ENCODE measurements at regions not wholly inside any gene's neighbourhood (a gene's known extent, or its start where the extent isn't known, plus 50 kb on each side); places are given as distances from the start of the nearest gene placed in this dataset.

DNA sequence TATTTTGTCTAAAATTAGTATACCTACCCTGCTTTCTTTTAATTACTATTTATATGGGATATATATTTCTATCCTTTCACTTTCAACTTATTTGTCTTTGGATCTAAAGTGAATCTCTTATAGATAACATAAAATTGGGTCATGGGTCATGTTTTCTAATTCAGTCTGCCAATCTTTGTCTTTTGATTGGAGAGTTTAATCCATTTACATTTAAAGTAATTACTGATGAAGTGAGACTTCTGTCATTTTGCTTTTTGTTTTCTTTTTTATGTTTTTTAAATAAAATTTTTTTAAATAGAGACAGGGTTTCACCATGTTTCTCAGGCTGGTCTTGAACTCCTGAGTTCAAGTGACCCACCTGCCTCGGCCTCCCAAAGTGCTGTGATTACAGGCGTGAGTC lies 50.5 kb upstream of the PRDM1 start:
- DNase-seq = no peak

DNA sequence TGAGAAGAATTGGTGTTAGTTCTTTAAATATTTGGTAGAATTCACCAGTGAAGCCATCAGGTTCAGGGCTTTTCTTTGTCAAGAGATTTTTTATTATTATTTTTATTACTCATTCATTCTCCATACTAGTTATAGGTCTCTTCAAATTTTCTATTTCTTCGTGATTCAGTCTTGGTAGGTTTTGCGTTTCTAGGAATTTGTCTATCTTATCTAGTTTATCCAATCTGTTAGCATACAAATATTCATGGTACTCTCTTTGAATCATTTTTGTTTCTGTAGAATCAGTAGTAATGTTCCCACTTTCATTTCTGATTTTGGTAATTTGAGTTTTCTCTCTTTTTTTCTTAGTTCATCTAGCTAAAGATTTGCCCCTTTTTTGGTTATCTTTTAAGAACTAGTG lies 52.3 kb upstream of the PRDM1 start:
- DNase-seq = no peak

DNA sequence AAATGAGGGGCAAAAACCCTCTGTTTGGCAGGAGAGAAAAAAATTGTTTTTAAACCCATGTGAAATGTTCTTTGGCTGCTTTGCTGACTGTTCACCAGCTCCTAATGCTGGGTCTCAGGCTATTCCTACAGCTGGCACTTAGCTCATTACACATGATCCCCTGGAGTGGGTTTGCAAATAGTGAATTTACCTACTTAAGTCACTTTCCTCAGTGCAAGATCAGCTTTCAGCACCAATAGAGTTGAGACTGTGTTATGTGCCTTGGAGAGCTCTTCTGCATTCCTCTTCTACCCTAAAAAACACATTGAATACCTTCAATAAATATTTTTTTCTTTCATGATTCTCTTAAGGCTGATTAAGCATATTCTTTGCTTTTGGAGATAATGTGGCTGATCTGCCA lies 58.4 kb upstream of the PRDM1 start:
- no peak for DNase-seq

DNA sequence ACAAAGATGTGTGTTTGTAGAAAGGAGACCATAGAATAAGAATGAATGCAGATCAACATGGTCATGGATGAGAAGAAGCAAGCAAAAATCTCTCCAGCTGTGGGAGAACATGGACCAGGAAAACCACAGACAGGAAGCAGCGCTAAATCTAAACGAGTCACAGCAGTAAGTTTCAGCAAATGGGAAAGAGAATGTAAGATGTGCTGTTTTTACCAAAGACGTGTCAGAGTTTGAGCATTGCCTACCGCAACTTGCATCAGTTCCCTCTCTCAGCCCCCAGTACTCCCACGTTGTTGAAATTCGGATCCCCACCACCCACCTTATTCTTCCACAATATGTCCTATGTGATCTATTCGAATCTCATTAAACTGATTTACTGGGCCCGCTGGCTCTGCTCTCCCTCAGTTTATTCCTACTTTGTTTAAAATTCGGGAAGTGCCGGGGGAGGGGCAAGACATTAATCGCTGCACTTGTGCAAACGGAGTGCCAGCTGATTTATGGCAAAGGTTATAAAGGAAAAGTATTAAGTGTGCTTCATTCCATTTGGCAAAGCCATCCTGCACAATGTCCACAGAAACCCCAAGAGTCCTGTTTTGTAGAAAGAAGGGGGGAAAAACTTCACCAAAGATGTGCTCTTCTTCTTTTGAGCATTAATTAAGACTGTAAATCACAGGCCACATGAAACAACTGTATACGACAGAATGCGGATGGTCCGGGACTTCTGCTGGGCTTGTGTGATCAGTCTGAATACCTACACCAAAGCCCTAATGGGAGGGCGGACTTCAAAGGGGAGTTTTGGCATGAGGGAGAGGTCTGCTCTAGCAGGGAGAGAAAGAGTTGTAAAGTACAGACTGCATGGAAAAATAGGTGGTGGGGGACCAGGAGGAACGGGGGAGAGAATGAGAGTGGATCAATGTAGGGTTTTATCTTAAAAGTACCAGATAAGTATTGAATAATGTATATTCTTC lies 59.1 kb upstream of the PRDM1 start:
- no peak for DNase-seq

DNA sequence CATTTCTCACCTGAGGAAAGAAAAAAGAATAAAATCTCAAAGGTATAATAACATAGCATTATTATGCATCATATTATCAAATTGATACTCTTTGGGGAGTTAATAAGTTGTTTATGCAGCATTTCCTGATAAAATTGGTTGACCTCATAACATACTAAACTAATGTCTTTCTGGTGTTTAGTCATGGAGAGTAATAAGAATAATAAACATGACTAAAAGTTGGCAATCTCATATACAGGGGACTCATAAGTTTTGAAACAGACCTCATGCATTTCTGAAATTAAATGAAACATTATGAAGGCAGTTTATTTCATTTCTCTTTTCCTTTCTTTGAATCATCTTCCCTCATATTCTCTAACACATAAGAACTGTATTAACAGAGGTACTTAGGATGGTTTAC lies 60.5 kb upstream of the PRDM1 start:
- no peak for DNase-seq

DNA sequence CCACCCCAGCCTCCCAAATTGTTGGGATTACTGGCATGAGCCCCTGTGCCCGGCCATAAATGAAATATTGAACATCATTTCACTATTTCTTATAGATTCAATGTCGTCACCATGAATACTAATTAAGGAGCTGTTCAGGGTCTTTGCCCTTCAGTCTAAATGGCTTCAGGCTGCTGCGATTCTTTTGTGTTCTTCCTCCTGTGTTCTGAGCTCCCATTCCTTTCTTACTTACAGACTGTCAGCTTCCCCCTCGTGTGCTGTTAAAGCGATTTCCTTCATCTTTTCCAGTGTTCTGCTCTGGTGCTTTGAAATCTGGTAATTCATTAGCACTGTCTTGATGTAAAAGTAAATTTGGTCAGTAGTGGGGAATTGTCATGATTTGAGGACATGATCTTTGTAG lies 63.3 kb upstream of the PRDM1 start:
- DNase-seq = no peak

DNA sequence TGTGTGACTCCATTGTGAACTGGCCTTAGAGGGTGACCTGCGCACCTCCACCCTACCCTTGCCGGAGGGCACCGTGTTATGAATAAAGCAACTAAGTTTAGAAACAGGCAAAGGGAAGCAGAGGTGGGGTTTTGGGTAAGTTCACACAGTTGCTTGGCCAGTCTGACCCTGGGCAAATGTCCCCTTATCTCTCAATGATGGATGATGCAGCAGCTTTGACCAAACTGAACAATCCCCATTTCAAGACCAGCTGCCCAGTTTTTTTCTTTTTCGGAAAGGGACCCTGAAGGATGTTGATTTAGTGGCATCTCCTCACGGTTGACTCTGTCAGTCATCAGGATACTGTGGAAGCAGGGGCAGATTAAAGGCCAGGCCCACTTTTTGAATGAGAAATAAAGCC lies 68.7 kb upstream of the PRDM1 start:
- DNase-seq = no peak

DNA sequence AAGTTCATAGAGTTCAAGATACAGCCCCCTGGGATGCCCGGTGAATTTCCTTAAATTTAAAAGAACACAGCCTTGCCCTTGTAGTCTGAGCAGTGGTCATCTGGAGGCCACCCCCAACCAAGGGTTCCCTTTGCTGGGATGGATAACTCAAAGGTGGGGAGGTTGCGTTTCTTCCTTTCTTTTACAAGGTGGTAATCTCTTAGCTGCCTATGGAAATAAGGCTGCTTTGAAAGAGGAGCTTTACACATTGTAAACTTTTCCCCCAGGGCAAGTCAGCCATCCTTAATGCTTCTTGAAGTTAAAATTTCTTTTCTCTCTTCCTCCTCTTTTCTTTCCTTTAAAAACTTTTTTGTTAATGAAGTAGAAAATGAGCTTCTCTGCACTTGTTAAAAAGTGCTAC lies 71.2 kb upstream of the PRDM1 start:
- no peak for DNase-seq

DNA sequence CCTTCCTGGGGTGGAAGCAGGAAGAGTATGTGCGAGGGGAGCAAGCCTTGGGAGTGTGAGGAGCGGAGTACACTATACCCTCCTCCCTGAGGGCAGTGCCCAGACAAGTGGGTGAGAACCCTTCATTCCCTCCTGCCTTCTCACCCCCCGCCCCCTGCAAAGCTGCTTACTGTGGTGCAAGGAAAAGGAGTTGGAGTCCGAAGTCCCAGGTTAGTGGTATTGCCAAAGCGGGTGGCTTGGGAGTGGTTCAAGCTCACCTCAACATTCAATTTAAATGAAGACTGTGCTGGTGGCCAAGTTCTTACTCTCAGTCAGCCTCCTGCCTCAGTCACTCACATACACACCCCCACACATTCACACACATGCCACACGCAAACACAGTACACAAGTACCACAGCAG lies 74.7 kb upstream of the PRDM1 start:
- DNase-seq = no peak

DNA sequence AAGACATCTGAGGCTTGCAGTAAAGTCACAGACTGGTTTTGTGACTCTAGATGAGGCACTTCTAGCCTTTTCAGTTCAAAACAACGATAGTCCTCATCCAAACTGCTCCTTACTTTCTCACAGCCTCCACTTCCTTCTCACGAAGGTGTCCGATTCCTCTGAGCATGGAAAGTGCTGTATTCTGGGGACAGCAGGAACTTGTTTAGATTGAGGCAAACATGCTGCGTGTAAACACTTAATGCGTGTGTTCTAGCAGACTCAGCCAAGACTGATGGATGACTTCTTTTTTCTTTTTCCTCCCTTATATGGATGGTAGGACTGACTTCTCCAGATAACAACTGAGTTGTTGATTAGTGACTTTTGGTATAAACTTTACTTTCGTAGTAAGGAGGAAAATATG lies 80.2 kb upstream of the PRDM1 start:
- no peak for DNase-seq

DNA sequence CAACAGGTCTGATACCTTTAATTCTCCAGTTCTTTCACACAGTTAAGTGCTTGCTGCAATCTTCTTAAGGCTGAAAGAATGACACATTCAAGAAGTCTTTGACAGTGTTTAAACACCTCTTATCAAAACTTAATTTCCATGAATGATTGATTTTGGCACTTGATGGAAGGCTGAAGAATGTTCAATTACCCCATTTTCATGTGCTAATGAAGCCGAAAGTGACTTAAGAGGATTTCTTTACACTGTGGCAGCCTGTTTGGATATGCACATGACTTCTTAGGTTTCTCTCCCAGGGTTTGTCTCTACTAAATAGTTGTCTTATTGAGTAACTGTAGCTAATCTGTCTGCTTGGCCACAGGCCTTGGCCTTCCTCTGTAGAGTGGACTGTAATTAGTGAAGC lies 81.1 kb upstream of the PRDM1 start:
- DNase-seq = no peak

DNA sequence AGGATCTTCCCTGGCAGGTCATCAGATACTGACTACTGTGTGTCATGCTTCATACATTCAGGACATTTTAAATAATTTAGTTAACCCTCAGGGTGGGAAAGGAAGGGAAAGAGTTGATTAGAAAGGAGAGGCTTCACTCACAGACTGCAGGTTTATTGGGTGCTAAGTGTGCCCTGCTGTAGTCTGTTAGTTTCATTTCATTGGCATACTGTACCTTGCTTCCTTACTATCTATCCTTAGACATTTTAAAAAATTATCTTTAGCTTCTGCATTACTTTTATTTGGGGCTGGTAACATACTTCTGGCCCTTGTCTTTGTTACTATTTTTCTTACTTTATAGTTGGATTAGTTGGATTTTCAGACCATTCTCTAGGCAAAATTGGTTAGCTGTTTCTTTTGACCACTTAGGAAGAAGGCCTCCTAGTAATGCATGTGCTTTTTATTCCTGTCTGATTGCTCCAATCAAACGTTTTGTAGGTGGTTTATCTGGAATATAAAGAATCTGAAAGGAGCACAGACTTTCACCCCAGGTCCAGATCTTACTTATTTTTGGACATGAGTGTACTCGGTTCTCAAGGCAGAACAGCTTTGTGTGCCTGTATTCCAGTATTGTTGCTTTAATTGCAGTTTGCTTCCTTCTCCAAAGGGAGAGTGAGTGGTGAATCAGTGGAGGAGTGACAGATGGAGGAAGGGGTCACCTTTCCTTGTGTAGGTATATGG lies 82.7 kb upstream of the PRDM1 start:
- no peak for DNase-seq

DNA sequence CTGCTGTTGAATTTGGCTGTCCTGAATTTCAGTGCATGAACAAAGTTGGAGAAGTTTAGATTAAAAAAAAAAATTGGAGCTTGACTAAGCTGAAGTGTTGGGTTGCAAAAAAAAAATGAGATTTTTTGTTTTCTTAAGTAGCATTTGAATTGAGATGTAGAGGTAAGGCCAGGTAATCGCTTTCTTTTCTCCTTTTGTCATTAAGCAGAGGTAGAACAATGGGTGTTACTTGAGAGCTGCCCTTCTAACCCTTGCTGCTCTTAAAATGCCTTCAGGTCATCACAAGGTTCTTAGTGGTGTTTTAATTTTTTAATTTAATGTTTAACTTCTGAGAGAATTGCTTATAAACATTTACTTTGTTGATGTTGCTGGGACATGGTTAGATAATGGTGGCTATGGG lies 84.1 kb upstream of the PRDM1 start:
- no peak for DNase-seq

DNA sequence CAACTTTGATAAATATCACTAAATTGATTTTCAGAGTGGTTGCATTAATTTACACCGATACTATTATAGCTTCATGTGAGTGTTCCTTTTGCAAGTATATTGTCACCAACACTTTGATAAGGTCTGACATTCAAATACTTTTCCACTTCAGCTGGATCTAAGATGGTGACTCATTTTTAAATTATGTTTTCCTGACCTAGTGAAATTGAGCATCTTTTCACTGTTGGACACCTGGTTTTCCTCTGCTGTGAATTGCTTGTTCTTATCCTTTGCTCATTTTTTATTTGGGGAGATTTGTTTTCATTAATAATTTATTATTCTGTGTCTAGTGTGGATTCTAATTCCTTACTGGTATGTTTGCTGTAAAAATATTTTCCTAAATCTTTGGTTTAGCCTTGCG lies 85.2 kb upstream of the PRDM1 start:
- DNase-seq = no peak

DNA sequence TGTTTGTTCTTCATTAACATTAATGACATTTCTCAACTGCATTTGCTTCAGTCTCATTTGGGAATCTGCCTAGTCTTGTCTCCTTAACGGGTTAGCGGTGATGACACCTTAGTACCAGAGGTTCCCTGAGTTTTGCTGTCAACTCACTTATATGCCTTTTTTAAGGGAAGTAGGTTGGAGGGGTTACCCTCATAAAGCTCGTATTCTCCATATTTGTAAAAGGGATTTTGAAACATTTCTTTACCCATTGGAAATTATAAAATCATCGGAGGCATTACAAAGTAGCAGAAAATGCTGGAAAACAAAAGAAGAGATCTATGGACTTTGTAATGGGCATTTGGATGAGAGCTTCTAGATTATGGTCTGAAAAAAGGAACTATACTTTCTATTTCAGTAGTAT lies 88.7 kb upstream of the PRDM1 start:
- DNase-seq = no peak

DNA sequence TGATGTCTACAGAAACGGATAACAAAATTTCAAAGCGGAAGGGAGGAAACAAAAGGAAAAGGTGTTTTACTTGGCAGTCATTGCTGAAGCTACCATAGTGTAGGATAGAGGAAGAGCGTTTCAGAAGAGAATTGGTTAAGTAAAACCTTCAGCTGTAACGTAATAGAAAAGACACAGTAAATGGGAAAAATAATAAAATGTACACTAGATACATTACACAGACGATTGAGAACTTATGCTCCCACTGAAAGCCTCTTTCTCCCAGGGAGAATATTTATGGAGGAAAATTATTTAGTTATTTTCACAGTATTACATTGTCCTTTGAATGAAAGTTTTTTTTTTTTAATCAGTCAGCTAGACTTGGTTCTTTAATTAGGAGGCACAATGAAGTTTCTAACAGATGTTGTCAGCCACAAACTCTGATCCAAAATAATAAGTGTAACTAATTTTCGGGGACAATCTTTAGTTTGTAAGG lies 90.7 kb upstream of the PRDM1 start:
- no peak for DNase-seq

DNA sequence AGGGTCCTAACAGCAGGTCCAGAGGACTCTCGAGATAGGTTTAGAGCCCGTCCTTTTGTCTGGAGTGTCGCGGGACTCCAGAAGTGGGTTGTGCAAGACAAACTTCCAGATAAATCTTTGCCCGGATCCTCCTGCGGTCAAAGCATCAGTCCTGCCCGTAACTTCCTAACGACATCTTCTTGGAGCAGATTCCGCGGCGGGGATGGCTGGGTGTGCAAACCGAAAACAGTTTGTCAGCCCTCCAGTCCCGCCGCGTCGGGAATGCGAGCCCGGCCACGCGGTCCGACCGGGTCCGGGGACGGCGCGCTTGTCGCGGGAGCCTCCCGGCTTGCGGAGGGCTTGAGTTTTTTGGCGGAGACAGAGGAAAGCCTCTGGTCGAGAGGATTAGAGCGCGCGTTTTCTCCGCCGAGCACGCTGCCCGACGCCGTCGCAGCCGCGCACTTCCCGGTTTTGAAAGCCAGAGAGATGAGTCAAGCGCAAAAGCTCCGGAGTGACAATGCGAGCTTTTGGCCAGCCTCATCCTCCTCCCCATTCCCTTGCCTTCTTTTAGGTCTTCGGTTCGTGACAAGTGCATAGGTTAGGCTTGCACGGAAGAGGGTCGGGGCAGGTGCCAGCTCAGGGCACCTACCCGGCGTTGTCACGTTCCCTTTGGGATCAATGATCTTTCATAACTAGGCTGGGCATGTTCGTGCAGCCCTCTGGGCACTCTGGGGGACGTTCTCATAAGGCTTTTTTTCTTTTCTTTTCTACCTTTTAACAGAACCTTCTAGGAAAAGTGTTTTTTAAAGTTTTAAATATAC lies 91.3 kb upstream of the PRDM1 start:
- peak; percentile 59 for DNase-seq

DNA sequence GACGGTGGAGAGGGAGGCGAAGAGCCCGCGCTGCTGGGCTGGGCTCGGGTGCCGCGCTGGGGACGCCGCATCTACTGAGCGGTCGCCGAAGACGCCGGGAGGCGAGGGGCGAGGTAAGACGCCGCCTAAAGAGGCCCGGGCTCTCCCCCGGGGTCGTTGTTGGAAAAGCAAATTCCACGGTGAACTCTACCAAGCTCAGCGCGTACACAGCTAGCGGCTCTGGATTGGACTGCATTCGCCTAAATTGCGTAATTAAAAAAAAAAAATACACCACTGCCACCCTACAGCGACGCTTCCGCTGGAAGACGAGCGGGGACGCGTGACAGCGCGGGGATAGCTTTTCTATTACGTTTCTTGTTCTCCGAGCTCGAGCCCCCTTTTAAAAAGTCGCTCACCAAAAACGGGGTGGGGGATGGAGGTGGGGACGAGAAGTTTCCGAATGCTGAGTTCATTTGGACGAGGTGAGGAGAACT lies 92.0 kb upstream of the PRDM1 start:
- peak; percentile 19 for DNase-seq

DNA sequence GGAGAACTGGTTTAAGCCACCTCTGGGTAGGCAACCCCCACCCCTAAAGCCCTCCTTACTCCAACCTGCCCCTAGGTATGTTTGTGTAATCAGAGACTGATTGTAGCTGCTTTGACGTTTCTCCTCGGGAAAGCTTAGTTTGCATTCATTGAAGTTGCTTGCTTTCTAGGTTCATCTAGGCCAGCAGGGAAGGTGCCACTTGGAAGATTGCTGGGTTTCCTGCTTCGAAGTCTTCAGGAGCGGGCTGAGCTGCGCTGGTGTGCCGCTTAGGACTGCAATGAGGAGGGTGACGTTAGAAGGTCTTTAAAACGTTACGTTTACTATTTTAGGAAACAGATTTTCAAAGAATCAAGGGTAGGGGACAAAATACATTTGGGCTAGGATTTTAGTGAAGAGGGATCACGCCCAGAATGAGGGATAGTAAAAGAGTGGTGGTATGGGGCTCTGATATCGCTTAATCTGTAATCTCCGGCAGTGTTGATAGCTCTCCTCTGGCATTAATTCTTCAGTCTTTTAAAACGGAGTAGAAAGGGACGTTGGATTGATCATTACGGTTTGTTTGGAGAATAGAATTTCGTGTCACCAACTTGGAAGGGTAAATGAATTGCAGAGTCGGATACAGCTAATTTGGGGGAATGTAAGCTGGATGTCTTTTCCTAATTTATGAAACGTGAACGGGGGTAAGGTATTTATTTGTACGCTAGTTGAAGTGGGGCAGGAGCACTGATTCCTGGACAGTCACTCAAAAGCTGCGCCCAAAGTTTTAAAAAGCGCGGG lies 92.6 kb upstream of the PRDM1 start:
- DNase-seq = peak; percentile 24

DNA sequence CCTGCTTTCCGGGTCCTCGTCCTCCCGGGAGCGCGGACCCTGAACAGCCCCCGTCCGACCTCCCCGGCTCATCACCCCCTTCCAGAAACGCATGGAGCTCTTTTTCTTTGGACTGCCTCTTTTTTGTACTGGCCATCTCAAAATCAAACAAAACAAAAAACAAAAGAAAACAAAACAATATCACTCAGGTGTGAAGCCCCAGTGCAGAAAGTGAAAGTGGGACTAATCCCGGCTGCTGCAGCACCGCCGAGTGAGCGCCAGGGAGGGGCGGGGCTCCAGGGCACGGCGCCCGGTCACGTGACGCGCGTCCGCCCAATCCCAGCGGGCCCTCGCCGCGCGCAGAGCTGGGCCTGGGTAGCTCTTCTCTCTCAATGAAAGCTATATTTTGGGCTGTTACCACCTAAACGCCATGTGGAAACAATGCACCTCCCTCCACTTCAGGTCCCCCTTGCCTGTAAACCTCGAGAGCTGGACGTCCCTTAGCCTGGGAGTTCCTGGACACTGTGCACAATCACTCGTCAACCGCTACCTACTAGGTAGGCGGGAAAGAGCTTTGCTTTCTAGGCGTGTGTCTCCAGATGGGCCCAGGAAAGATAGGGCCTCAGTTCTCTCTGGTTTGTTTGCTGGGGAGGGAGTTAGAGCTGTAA lies 93.7 kb upstream of the PRDM1 start:
- DNase-seq = peak; percentile 84

DNA sequence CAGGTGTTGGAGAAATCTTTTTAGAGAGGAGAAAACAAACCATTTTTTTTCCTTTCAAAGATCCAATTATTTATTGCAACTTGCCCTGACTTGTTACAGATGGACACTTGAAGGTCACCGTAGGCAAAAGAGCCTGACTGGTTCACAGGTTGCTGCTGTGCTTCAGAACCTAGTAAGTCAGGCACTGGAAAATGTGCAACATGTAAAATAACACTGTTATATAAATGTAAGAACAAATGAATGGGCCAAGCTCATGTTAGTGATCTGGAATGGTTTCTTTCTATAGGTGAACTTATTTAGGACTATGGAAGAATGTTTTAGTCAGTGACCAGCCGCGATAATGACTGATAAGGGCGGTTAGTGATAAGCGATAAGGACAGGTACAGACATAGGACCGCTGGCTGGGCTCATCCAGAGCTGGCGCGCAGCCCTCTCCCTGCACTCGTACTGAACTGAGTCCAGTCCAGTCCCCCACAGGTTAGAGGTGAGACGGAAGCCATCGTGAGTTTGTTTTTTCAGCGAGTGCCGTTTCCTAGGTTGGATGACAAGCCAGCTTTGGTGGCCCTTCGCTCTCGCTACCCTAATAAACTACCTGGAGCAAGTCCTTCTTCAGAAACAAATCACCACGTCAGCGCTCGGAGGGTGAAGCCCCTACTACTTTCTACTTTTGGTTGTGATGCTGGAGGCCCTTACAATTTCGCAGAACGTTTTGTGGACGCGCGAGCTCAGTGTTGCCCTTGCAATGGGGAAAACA lies 94.4 kb upstream of the PRDM1 start:
- DNase-seq = peak; percentile 15

All from dermis blood vessel endothelial cell (primary cell).